Keratinocyte (primary cell): ENCODE measurements at regions not wholly inside any gene's neighbourhood (a gene's known extent, or its start where the extent isn't known, plus 50 kb on each side); places are given as distances from the start of the nearest gene placed in this dataset.

Experiments used
- CTCF ChIP-seq, 3 experiments: IDR thresholded peaks in 1 of 3; conservative IDR thresholded peaks in 1 of 3; optimal IDR thresholded peaks in 1 of 3; 2 replicates in 2 of 3; 3 replicates in 1 of 3; pipeline versions ENCODE3 to v1.5.1; 2011; ENCODE audit warnings: low read length in 3 of 3, mild to moderate bottlenecking in 3 of 3, moderate library complexity in 2 of 3, control low read depth in 1 of 3, inconsistent platforms in 1 of 3; ENCODE audit not compliant: insufficient read depth in 2 of 3; ENCODE audit errors: extremely low read depth in 1 of 3
- EZH2 ChIP-seq: IDR thresholded peaks from one replicate; pipeline ENCODE4 v1.6.1; 2012; ENCODE audit warnings: inconsistent platforms, mild to moderate bottlenecking, low read length, moderate library complexity

DNA sequence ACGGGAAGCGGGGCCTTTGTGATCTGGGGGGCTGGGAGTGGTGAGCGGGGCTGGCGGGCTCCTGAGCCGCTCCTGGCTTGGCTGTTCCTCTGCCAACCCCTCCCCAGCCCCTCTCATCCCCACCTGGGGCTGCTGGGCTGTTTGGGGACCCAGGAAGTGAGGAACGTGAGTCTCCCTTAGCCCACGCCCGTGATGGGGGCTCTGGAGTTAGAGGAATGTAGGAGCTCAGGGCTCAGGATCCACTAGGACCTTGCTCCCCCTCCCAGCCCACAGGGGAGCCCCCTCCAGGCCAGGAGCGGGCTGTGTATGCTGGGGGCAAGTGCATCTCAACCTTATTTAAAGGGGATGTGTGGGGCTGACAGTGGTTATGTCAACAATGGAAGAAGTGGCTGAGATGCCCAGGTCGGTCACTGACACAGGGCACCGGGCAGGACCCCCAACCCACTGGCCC lies 134.1 kb downstream of the URI1 start:
- TF ChIP-seq CTCF (optimal IDR thresholded peaks at IDR 0.05 in 1 of 3, IDR thresholded peaks at IDR 0.05 in 1 of 3, conservative IDR thresholded peaks at IDR 0.05 in 1 of 3; ENCODE audit: extremely low read depth in 1 of 3, insufficient read depth in 2 of 3, low read length in 3 of 3), result no peak
- TF ChIP-seq EZH2, result no peak
